Astrocyte (in vitro differentiated cells and primary cell): ENCODE measurements at regions not wholly inside any gene's neighbourhood (a gene's known extent, or its start where the extent isn't known, plus 50 kb on each side); places are given as distances from the start of the nearest gene placed in this dataset.

Experiments
- DNase-seq: peaks from one replicate; pipeline ENCODE4 v3.0.0-alpha.2; 2010; ENCODE audit warnings: low read depth
- FAIRE-seq: peaks from 2 replicates; lab custom pipeline; 2011; peaks lifted over from hg19 to GRCh38; lab: Jason Lieb, UNC
- H2AFZ ChIP-seq: 2 replicates; pipeline ENCODE4 v1.6.0; 2012; ENCODE audit warnings: low read depth, low read length, inconsistent platforms
- H3K27ac ChIP-seq: 2 replicates; pipeline ENCODE4 v1.5.1; 2011; ENCODE audit warnings: low read depth, low read length, inconsistent platforms
- H3K27me3 ChIP-seq: 2 replicates; pipeline ENCODE4 v1.6.0; 2011; ENCODE audit warnings: low read length, inconsistent platforms; ENCODE audit not compliant: insufficient read depth
- H3K36me3 ChIP-seq: 2 replicates; pipeline ENCODE4 v1.5.1; 2011; ENCODE audit warnings: low read length, inconsistent platforms; ENCODE audit not compliant: insufficient read depth
- H3K4me1 ChIP-seq: 2 replicates; pipeline ENCODE4 v1.5.1; 2011; ENCODE audit warnings: low read length, inconsistent platforms; ENCODE audit not compliant: insufficient read depth
- H3K4me2 ChIP-seq: 2 replicates; pipeline ENCODE4 v1.6.0; 2012; ENCODE audit warnings: low read length, inconsistent platforms
- H3K4me3 ChIP-seq: 2 replicates; pipeline ENCODE4 v1.5.1; 2011; ENCODE audit warnings: low read depth, mild to moderate bottlenecking, low read length, inconsistent platforms; ENCODE audit not compliant: insufficient read depth
- H3K79me2 ChIP-seq: 2 replicates; pipeline ENCODE4 v1.6.0; 2012; ENCODE audit warnings: mild to moderate bottlenecking, low read length, inconsistent platforms; ENCODE audit not compliant: insufficient read depth
- H3K9ac ChIP-seq: 2 replicates; pipeline ENCODE4 v1.6.0; 2012; ENCODE audit warnings: mild to moderate bottlenecking, low read length, inconsistent platforms
- H3K9me3 ChIP-seq: 2 replicates; pipeline ENCODE4 v1.5.1; 2012; ENCODE audit warnings: low read depth, mild to moderate bottlenecking, low read length, inconsistent platforms; ENCODE audit not compliant: insufficient read depth
- H4K20me1 ChIP-seq: 2 replicates; pipeline ENCODE4 v1.6.0; 2012; ENCODE audit warnings: low read length, inconsistent platforms; ENCODE audit not compliant: insufficient read depth
- H3K27ac Mint-ChIP-seq: one replicate; pipeline ENCODE4 v1.8.0; 2021; ENCODE audit warnings: mild to moderate bottlenecking, mixed read lengths; ENCODE audit not compliant: unreplicated experiment
- H3K27me3 Mint-ChIP-seq: one replicate; pipeline ENCODE4 v1.8.0; 2021; ENCODE audit warnings: low read depth, mixed read lengths; ENCODE audit not compliant: unreplicated experiment
- H3K36me3 Mint-ChIP-seq: one replicate; pipeline ENCODE4 v1.8.0; 2021; ENCODE audit warnings: low read depth, mixed read lengths; ENCODE audit not compliant: unreplicated experiment
- H3K4me1 Mint-ChIP-seq: one replicate; pipeline ENCODE4 v1.8.0; 2021; ENCODE audit warnings: low read depth, mixed read lengths; ENCODE audit not compliant: unreplicated experiment
- H3K4me3 Mint-ChIP-seq: one replicate; pipeline ENCODE4 v1.8.0; 2021; ENCODE audit warnings: mild to moderate bottlenecking, moderate library complexity, mixed read lengths; ENCODE audit not compliant: unreplicated experiment
- H3K9me3 Mint-ChIP-seq: one replicate; pipeline ENCODE4 v1.8.0; 2021; ENCODE audit warnings: mild to moderate bottlenecking, mixed read lengths; ENCODE audit not compliant: unreplicated experiment
- CTCF ChIP-seq: IDR thresholded peaks from 2 replicates; pipeline ENCODE4 v1.5.1; 2011; ENCODE audit warnings: low read depth, mild to moderate bottlenecking, inconsistent platforms, low read length, moderate library complexity; ENCODE audit not compliant: insufficient read depth
- EZH2 ChIP-seq: IDR thresholded peaks from 2 replicates; pipeline ENCODE4 v1.6.1; 2012; ENCODE audit warnings: mild to moderate bottlenecking, low read length, inconsistent platforms; ENCODE audit not compliant: insufficient read depth

- Histone ChIP-seq H3K4me1 (no peaks in the 10 kb centered on the region), H3K9me3 (no peaks in the 10 kb centered on the region), H3K27me3 (no peaks in the 10 kb centered on the region), H3K79me2 (no peaks in the 10 kb centered on the region), H3K9ac (no peak overlapping the region), H4K20me1 (no peaks in the 10 kb centered on the region), H3K36me3 (no peaks in the 10 kb centered on the region), H2AFZ (no peak overlapping the region), H3K4me3 (no peak overlapping the region), H3K27ac (no peak overlapping the region), H3K4me2 (no peak overlapping the region)
- Mint-ChIP-seq H3K4me3 (no peak overlapping the region), H3K9me3 (no peaks in the 10 kb centered on the region), H3K27ac (no peak overlapping the region), H3K4me1 (no peaks in the 10 kb centered on the region), H3K36me3 (no peaks in the 10 kb centered on the region), H3K27me3 (peaks cover 11% of the 10 kb centered on the region)
- no peak for DNase-seq
- TF ChIP-seq EZH2: no peak
- no peak for TF ChIP-seq CTCF
- FAIRE-seq: no peak
These were observed 136.5 kb upstream of the ADAMTS18 start for GRCh38 chr16:77571115-77571862.

GRCh38 chr16:77574867-77575624 lies 140.2 kb upstream of the ADAMTS18 start:
- H3K4me3 Mint-ChIP-seq: no peak overlapping the region
- Histone ChIP-seq H3K27ac (no peak overlapping the region), H3K4me3 (no peak overlapping the region), H3K36me3 (no peaks in the 10 kb centered on the region), H3K27me3 (no peaks in the 10 kb centered on the region), H3K79me2 (no peaks in the 10 kb centered on the region), H3K4me2 (no peak overlapping the region), H3K9ac (no peak overlapping the region), H3K9me3 (no peaks in the 10 kb centered on the region), H2AFZ (no peak overlapping the region), H4K20me1 (no peaks in the 10 kb centered on the region), H3K4me1 (no peaks in the 10 kb centered on the region)
- DNase-seq (peak; percentile 32), FAIRE-seq (no peak)
- no peaks in the 10 kb centered on the region for H3K4me1 Mint-ChIP-seq
- H3K27ac Mint-ChIP-seq: no peak overlapping the region
- H3K36me3 Mint-ChIP-seq: no peaks in the 10 kb centered on the region
- no peaks in the 10 kb centered on the region for H3K9me3 Mint-ChIP-seq
- TF ChIP-seq EZH2 (no peak), CTCF (no peak)
- H3K27me3 Mint-ChIP-seq: peaks cover 6% of the 10 kb centered on the region
